ENCODE measurements at regions not wholly inside any gene's neighbourhood (a gene's known extent, or its start where the extent isn't known, plus 50 kb on each side); places are given as distances from the start of the nearest gene placed in this dataset.

GRCh38 chr5:17925276-17925675, 291.0 kb downstream of the TAF11L14 start:
- TF ChIP-seq POLR2AphosphoS5 (IDR thresholded peaks at IDR 0.05; ENCODE audit: low read depth, low read length) (no peak), TCF7L2 (IDR thresholded peaks at IDR 0.05; ENCODE audit: low read depth, low read length) (no peak), REST (IDR thresholded peaks at IDR 0.05; ENCODE audit: insufficient read depth in 1 of 2, low read depth in 2 of 2, low read length in 1 of 2) (no peak), SIN3A (IDR thresholded peaks at IDR 0.05; ENCODE audit: borderline replicate concordance, insufficient read depth, low read depth, low read length) (no peak)
- TF ChIP-seq, protein P1, sequence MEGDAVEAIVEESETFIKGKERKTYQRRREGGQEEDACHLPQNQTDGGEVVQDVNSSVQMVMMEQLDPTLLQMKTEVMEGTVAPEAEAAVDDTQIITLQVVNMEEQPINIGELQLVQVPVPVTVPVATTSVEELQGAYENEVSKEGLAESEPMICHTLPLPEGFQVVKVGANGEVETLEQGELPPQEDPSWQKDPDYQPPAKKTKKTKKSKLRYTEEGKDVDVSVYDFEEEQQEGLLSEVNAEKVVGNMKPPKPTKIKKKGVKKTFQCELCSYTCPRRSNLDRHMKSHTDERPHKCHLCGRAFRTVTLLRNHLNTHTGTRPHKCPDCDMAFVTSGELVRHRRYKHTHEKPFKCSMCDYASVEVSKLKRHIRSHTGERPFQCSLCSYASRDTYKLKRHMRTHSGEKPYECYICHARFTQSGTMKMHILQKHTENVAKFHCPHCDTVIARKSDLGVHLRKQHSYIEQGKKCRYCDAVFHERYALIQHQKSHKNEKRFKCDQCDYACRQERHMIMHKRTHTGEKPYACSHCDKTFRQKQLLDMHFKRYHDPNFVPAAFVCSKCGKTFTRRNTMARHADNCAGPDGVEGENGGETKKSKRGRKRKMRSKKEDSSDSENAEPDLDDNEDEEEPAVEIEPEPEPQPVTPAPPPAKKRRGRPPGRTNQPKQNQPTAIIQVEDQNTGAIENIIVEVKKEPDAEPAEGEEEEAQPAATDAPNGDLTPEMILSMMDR (IDR thresholded peaks at IDR 0.05): no peak
